ENCODE measurements at regions not wholly inside any gene's neighbourhood (a gene's known extent, or its start where the extent isn't known, plus 50 kb on each side); places are given as distances from the start of the nearest gene placed in this dataset.
"Not testable (repeated sequence)": the region's sequence is repeated elsewhere in the genome, so short reads cannot be mapped to it uniquely, and the experiment has no call there.

DNA sequence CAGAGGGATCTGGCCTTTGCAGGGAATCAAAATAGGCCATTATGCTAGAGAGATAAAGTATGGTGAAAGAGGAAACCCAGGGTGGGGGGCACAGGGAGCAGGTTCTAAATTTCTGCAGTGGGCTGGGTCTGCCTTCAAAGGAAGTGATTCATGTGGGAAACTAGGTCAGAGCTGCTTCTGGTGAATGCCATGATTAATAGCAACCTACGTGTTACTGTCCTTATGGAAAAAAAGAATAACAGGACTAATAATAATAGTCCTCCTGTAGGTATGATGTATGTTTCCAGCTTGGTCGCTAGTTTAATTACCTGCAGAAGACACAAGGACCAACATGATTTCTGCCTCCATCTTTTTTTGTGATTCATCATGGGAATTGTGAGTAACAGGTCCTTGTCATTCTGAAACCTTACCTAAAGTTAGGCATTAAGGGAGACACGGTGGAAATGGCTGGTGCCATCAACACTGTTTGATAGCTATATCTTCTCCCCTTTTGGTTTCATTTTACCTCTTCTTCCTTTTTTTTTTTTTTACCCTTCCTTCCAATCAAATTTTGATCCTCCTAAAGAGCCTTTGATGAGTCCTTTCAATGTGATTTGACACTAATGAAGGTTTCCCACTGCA is 180.4 kb downstream of the CPEB2 start:
- Mint-ChIP-seq H3K27me3 (ENCODE audit: low read depth) (no peaks in the 10 kb centered on the region), H3K9me3 (no peaks in the 10 kb centered on the region), H3K27ac (no peak overlapping the region)

DNA sequence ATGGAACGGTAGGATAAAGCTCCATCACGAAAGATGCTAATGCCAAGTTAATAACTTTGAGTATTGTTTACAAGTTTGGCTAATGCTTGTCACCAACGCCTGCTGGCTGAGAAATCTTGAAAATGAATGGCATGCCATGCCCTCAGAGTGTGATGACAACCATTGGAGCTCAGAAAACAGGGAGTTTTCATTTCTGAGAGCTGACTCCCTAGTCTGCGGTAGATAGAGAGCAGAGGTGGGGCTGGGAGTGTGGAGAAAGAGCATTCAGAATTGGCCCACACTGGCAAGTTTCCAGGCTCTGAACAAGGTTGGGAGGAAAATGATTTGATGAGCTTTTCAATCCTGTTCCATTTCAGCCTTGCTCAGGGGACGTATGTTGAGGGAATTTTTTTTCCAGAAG is 183.9 kb downstream of the CPEB2 start:
- Mint-ChIP-seq H3K27ac (no peak overlapping the region), H3K27me3 (ENCODE audit: low read depth) (peaks cover 4% of the 10 kb centered on the region), H3K9me3 (no peaks in the 10 kb centered on the region), H3K4me3 (no peak overlapping the region), H3K4me1 (ENCODE audit: low read depth) (peaks cover 7% of the 10 kb centered on the region), H3K36me3 (ENCODE audit: low read depth) (no peaks in the 10 kb centered on the region)

More for the DNA sequence above, 180.4 kb downstream of the CPEB2 start:
- Mint-ChIP-seq H3K4me3 (peak overlapping the region; percentile 21), H3K4me1 (ENCODE audit: low read depth) (peaks cover 7% of the 10 kb centered on the region), H3K36me3 (ENCODE audit: low read depth) (no peaks in the 10 kb centered on the region)

DNA sequence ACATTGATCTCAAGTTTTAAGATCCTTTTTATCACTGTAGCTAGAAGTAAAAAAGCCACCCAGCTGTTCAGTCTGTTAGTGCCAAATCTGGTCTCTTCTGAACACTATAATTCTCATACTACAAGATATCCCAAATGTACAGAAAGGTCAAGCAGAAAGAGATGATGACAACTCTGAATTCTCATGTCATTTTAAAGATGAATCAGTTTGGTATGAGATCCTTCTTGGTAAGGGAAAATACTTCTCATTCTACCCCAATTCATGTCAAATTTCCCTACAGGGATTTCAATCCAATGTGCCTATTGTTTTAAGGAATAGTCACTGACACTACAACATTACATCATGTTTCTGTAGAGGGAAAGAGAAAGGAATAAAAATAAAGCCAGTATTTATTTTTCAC is 184.5 kb downstream of the CPEB2 start:
- Mint-ChIP-seq H3K4me3 (no peak overlapping the region), H3K27me3 (ENCODE audit: low read depth) (peaks cover 4% of the 10 kb centered on the region), H3K27ac (no peak overlapping the region), H3K4me1 (ENCODE audit: low read depth) (peaks cover 7% of the 10 kb centered on the region), H3K9me3 (no peaks in the 10 kb centered on the region), H3K36me3 (ENCODE audit: low read depth) (no peaks in the 10 kb centered on the region)

DNA sequence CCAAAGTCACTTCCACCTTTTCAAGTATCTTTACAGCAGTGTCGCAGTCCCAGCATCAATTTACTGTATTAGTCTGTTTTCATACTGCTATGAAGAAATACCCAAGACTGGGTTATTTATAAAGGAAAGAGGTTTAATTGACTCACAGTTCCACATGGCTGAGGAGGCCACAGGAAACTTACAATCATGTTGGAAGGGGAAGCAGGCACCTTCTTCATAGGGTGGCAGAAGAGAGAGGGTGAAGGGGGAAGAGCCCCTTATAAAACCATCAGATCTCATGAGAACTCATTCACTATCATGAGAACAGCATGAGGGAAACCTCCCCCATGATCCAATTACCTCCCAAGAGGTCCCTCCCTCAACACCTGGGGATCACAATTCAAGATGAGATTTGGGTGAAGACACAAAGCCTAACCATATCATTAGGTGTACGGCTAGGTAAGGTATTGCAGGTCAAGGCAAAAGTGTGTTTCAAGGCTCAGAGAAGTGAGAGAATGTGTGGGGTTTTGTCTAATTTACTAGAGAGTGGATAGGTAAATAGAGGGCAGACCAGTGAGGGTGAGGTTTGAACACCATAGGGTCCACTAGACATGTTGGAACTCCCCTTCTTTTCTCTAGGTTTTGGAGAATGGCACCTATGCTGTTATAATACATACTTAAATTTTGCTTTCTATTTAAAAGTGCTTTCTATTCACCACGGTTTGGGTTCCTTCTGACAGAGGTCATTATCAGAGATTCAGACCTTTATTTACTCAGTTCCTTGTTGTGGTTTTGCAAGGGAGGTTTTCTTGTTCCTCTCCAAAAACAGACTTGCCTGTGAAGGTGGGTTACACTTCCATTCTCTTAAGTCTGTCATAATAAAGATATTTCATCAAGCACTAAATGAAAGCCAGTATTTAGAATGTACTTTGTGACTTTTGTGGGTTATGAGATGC is 186.6 kb downstream of the CPEB2 start:
- Mint-ChIP-seq H3K4me3 (no peak overlapping the region), H3K27ac (no peak overlapping the region), H3K4me1 (ENCODE audit: low read depth) (no peaks in the 10 kb centered on the region), H3K36me3 (ENCODE audit: low read depth) (no peaks in the 10 kb centered on the region), H3K27me3 (ENCODE audit: low read depth) (peaks cover 4% of the 10 kb centered on the region), H3K9me3 (no peaks in the 10 kb centered on the region)

DNA sequence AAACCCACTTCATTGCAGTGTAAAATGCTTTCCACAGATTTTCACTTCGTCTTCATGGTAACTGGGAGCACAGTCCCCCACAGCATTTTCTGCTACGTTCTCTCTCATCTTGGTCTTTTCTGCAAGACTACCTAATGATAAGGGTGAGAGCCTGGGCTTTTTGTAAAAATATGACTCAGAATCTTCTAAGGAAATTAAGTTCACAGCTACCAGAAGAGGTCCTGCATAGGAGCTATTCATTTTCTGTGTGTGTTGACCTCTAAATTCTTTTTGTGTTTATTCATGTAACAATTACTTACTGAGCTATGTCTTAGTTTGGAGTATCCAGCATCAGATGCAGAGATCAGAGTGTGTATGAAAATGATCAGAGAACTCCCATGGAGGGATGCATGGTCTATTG is 192.2 kb downstream of the CPEB2 start:
- Mint-ChIP-seq H3K27ac (no peak overlapping the region), H3K4me3 (no peak overlapping the region), H3K36me3 (ENCODE audit: low read depth) (no peaks in the 10 kb centered on the region), H3K4me1 (ENCODE audit: low read depth) (no peaks in the 10 kb centered on the region), H3K27me3 (ENCODE audit: low read depth) (no peaks in the 10 kb centered on the region), H3K9me3 (no peaks in the 10 kb centered on the region)

DNA sequence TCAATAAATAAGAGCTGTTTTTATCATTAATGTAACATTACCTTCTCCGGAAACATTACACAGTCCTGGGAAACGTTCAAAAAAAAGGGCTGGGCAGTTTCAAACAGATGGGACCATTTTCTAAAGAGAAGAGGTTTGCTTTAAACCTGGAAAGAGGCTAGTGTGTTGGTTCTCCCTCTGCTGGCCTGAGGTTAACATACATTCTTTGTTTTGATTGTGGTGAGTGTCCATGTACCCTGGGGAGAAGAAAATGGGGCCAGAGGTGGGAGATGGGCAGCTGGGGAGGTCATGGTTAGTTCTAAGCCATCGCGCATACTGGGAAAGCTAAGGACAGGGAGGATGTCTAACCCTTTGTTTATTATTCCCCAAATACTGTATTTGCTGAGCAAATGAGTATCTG is 194.7 kb downstream of the CPEB2 start:
- Mint-ChIP-seq H3K4me1 (ENCODE audit: low read depth) (no peaks in the 10 kb centered on the region), H3K27ac (no peak overlapping the region), H3K4me3 (no peak overlapping the region), H3K27me3 (ENCODE audit: low read depth) (no peaks in the 10 kb centered on the region), H3K36me3 (ENCODE audit: low read depth) (no peaks in the 10 kb centered on the region), H3K9me3 (no peaks in the 10 kb centered on the region)

DNA sequence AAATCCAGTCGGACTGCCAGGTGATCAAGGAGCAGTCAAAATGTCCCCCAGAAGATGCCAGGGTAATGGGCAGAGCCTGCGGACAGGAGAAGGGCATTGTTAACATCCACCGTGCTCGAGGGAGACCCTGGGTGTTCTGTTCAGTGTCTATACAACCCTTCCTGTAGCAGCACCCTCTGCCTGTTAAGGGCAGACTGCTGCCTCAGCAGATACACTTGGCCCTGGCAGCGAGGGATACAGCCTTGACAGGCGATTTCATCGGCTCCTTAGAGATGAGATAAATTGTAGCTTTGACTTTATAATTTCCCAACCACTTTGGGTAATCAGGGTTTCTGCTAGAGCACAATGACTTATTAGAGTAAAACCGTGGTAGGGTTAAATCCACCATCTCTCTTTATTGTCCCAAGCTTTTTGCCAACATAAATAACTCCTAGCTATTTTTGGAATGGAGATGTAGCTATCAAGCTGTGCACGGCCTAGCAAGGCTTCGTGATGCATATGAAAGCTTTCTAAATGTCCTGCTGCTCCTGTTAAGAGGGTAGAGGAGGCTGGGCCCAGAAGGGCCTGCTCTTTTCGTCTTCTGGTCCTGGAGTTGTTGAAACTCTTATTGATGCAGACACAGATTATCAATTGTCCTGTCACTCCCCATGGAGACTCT is 195.9 kb downstream of the CPEB2 start:
- no peak overlapping the region for H3K4me3 Mint-ChIP-seq
- no peaks in the 10 kb centered on the region for H3K9me3 Mint-ChIP-seq
- H3K4me1 Mint-ChIP-seq (ENCODE audit: low read depth), result no peaks in the 10 kb centered on the region
- no peaks in the 10 kb centered on the region for H3K27me3 Mint-ChIP-seq (ENCODE audit: low read depth)
- no peaks in the 10 kb centered on the region for H3K36me3 Mint-ChIP-seq (ENCODE audit: low read depth)
- H3K27ac Mint-ChIP-seq, result no peak overlapping the region

DNA sequence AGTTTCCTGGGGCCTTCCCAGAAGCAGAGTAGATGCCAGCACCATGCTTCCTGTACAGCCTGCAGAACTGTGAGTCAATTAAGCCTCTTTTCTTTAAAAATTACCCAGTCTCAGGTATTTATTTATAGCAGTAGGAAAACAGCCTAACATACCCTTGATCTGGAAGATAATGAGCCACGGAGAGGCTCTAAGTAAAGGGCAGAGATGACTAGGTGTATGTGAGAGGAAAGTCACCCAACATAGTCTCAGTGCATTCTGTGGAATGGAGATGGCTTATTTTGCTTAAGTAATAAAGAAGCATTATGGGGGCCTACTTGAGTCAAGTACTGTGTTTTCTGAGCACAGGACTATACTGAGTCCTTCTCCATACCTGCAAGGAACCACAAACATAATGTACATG is 199.5 kb downstream of the CPEB2 start:
- Mint-ChIP-seq H3K4me3 (no peak overlapping the region), H3K9me3 (peaks cover 12% of the 10 kb centered on the region), H3K27ac (no peak overlapping the region), H3K27me3 (ENCODE audit: low read depth) (no peaks in the 10 kb centered on the region), H3K4me1 (ENCODE audit: low read depth) (no peaks in the 10 kb centered on the region), H3K36me3 (ENCODE audit: low read depth) (no peaks in the 10 kb centered on the region)

DNA sequence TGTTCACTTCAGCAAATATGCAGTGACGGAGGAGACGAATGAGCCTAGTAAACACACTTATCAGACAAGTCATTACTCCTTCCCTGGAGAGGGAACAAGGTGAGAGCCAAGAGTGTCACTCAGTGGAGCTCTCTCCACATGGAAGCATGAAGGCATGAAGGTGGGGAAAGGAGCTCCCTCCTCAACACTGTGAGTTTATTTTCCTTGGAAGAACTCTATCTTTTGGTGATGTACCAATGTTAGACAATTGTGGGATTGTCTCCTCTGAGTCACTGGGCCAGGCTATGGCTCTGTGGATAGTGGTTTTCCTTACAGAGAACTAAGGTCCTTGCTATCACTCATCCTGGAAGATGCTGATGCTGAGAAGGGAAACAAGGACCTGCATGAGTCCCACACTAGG is 200.2 kb downstream of the CPEB2 start:
- H3K27me3 Mint-ChIP-seq (ENCODE audit: low read depth), result no peaks in the 10 kb centered on the region

DNA sequence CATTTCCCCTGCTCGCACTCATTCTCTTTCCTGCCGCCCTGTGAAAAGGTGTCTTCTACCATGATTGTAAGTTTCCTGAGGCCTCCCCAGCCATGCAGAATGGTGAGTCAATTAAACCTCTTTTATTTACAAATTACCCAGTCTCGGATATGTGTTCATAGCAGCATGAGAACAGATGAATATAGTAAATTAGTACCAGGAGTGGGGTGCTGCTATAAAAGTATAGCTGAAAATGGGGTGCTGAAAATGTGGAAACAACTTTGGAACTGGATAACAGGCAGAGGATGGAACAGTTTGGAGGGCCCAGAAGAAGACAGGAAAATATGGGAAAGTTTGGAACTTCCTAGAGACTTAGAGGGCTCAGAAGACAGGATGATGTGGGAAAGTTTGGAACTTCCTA is 204.2 kb downstream of the CPEB2 start:
- H3K9me3 Mint-ChIP-seq, result peaks cover 25% of the 10 kb centered on the region
- H3K36me3 Mint-ChIP-seq (ENCODE audit: low read depth); H3K27ac Mint-ChIP-seq; H3K4me1 Mint-ChIP-seq (ENCODE audit: low read depth); H3K4me3 Mint-ChIP-seq; H3K27me3 Mint-ChIP-seq (ENCODE audit: low read depth): not testable (repeated sequence)

More for the DNA sequence above, 200.2 kb downstream of the CPEB2 start:
- no peaks in the 10 kb centered on the region for H3K4me1 Mint-ChIP-seq (ENCODE audit: low read depth)
- H3K36me3 Mint-ChIP-seq (ENCODE audit: low read depth), result no peaks in the 10 kb centered on the region
- H3K9me3 Mint-ChIP-seq, result peaks cover 15% of the 10 kb centered on the region
- H3K27ac Mint-ChIP-seq, result no peak overlapping the region
- H3K4me3 Mint-ChIP-seq, result no peak overlapping the region

DNA sequence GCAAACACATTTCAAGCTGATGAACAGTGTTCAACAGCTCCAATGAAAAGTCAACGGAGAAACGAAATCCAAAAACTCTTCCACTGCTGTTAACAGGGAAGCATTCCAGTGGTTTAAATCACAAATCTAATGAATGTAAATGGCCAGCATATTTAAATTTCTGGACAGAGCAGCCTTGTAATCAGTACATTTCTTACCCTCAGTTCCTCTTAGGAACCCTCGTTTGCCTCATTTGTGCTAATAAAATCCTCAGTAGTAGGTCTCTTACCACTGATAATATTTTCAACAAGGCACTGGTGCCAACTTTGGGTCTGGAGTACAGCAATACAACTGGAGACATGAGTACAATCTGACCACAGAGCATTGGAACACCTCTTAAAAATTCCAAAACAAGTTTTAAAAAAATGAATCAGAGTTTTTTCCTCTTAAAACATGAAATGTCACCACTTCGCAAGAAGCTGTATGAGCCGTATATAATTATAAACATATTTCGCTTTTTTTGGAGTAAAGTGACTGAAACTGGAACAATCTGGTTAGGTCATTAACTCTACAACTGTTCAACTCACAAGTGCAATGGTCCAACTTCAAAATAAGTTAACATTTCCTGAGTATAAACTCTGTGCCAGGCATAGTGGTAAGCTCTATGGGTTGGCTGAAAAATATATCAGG is 211.2 kb downstream of the CPEB2 start:
- Mint-ChIP-seq H3K4me3 (no peak overlapping the region), H3K9me3 (peaks cover 4% of the 10 kb centered on the region), H3K36me3 (ENCODE audit: low read depth) (no peaks in the 10 kb centered on the region), H3K4me1 (ENCODE audit: low read depth) (no peaks in the 10 kb centered on the region), H3K27ac (no peak overlapping the region), H3K27me3 (ENCODE audit: low read depth) (peaks cover 4% of the 10 kb centered on the region)

DNA sequence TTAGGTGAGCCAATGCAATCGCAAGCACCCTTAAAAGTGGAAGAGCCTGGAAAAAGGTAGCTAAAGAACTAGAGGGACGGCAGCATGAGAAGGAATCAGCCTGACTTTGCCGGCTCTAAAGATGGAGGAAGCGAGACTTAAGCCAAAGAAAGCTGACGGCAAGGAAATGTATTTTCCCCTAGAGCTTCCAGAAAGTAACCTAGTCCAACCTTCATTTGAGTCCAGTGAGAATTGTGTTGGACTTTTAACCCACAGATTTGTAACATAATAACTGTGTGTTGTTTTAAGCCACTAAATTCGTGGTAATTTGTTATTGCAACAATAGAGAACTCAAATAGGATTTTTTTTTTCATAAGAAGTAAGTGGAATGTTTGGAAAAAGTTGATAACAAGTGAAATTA is 212.7 kb upstream of the C1QTNF7 start:
- Mint-ChIP-seq H3K27ac (no peak overlapping the region), H3K9me3 (no peaks in the 10 kb centered on the region), H3K36me3 (ENCODE audit: low read depth) (no peaks in the 10 kb centered on the region), H3K4me1 (ENCODE audit: low read depth) (no peaks in the 10 kb centered on the region), H3K27me3 (ENCODE audit: low read depth) (peaks cover 14% of the 10 kb centered on the region), H3K4me3 (no peak overlapping the region)

DNA sequence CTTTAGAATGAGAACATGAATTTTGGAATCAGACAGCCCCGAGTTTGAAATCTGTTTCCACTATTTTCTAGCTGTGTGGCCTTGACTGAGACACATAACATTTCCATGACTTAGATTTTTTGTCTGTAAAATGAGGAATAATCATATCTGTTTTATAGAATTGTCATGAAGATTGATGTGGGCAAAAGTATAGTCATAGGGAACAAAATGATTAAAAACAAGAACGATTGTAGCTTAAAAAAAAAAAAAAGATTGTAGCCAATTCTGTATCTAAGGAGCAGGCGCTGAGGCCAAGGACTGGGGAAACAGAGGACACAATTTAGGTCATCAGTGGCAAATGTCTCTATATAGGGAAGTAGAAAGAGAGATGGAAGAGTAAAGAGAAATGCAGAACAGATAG is 201.6 kb upstream of the C1QTNF7 start:
- Mint-ChIP-seq H3K27ac (no peak overlapping the region), H3K9me3 (no peaks in the 10 kb centered on the region), H3K27me3 (ENCODE audit: low read depth) (peaks cover 3% of the 10 kb centered on the region), H3K4me1 (ENCODE audit: low read depth) (no peaks in the 10 kb centered on the region), H3K36me3 (ENCODE audit: low read depth) (no peaks in the 10 kb centered on the region), H3K4me3 (no peak overlapping the region)

DNA sequence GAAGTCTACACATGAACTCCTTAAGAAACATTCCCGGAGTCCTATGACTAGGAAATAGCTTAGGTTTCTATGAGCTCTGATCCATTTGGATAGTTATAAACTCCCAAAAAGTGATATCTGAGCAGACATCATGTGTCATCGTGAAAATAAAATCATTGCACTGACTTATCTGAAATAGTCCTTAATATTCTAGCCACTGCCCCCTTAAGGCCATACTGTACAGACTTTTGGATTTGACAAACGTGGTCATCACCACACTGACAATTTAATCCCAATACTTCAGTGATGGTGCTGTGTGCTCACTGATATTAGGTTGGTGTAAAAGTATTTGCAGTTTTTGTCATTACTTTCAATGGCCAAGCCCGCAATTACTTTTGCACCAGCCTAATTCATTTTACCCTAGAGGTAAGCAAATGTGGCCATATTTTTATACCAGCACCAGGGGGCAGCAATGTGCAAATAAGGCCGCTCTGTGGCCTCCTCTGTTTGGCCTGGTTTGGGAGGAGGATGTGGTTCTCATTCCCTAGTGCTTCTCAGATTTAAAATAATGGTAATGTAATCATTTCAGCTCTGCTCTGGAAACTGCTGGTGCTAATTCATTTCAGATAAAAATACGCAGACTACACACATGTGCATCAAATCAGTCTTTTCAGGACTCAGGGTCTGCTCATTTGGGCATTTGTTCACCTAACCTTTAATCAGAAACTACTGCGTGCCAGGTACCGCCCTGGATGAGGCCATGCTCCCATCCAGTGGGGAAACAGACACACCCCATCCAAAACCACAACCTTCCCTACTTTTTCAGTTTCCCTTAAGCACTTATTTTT is 196.4 kb upstream of the C1QTNF7 start:
- no peaks in the 10 kb centered on the region for H3K9me3 Mint-ChIP-seq
- no peak overlapping the region for H3K4me3 Mint-ChIP-seq
- H3K27me3 Mint-ChIP-seq (ENCODE audit: low read depth), result peaks cover 3% of the 10 kb centered on the region
- peaks cover 25% of the 10 kb centered on the region for H3K4me1 Mint-ChIP-seq (ENCODE audit: low read depth)
- no peaks in the 10 kb centered on the region for H3K36me3 Mint-ChIP-seq (ENCODE audit: low read depth)
- no peak overlapping the region for H3K27ac Mint-ChIP-seq

All from T-helper 1 cell treated with Interleukin-12 subunit alpha and Interleukin-12 subunit beta and Interleukin-4 antibody, amounts not matched to agents 30 μg/mL and 1 μg/mL, for 36 hours (primary cell).